Suprapubic skin (tissue), 4 donors: ENCODE measurements at regions not wholly inside any gene's neighbourhood (a gene's known extent, or its start where the extent isn't known, plus 50 kb on each side); places are given as distances from the start of the nearest gene placed in this dataset.

ENCODE experiments used
- EP300 ChIP-seq: sonication (generic); formaldehyde crosslinking; IDR thresholded peaks from one replicate; pipeline ENCODE4 v1.6.1; 2017; ENCODE audit warnings: antibody characterized with exemption
- POLR2A ChIP-seq, 2 donors: fragments of 450-650 bp; IDR thresholded peaks; one replicate each; pipeline ENCODE4 v1.6.1; 2017; ENCODE audit warnings: antibody characterized with exemption in 2 of 2, mild to moderate bottlenecking in 2 of 2, moderate library complexity in 2 of 2
- POLR2AphosphoS5 ChIP-seq, 3 donors: sonication (generic); formaldehyde crosslinking; IDR thresholded peaks; one replicate each; pipeline ENCODE4 v1.6.1; 2017; ENCODE audit warnings: antibody characterized with exemption in 3 of 3
- TF ChIP-seq, protein P1 (sequence below), 2 donors: fragments of 200-600 bp in 1 of 2; fragments of 450-650 bp in 1 of 2; sonication (generic) in 1 of 2; IDR thresholded peaks; one replicate each; pipeline ENCODE4 v1.5.1; 2016 to 2019; ENCODE audit warnings: antibody characterized with exemption in 2 of 2, mild to moderate bottlenecking in 1 of 2, moderate library complexity in 1 of 2

GRCh38 chr5:156208271-156208670, 118.7 kb upstream of the SGCD start:
- TF ChIP-seq POLR2A (IDR thresholded peaks at IDR 0.05), result no peak
- TF ChIP-seq POLR2AphosphoS5 (IDR thresholded peaks at IDR 0.05), result no peak
- TF ChIP-seq, protein P1, sequence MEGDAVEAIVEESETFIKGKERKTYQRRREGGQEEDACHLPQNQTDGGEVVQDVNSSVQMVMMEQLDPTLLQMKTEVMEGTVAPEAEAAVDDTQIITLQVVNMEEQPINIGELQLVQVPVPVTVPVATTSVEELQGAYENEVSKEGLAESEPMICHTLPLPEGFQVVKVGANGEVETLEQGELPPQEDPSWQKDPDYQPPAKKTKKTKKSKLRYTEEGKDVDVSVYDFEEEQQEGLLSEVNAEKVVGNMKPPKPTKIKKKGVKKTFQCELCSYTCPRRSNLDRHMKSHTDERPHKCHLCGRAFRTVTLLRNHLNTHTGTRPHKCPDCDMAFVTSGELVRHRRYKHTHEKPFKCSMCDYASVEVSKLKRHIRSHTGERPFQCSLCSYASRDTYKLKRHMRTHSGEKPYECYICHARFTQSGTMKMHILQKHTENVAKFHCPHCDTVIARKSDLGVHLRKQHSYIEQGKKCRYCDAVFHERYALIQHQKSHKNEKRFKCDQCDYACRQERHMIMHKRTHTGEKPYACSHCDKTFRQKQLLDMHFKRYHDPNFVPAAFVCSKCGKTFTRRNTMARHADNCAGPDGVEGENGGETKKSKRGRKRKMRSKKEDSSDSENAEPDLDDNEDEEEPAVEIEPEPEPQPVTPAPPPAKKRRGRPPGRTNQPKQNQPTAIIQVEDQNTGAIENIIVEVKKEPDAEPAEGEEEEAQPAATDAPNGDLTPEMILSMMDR (IDR thresholded peaks at IDR 0.05), result no peak
- no peak for TF ChIP-seq EP300
